ENCODE measurements at regions not wholly inside any gene's neighbourhood (a gene's known extent, or its start where the extent isn't known, plus 50 kb on each side); places are given as distances from the start of the nearest gene placed in this dataset.

DNA sequence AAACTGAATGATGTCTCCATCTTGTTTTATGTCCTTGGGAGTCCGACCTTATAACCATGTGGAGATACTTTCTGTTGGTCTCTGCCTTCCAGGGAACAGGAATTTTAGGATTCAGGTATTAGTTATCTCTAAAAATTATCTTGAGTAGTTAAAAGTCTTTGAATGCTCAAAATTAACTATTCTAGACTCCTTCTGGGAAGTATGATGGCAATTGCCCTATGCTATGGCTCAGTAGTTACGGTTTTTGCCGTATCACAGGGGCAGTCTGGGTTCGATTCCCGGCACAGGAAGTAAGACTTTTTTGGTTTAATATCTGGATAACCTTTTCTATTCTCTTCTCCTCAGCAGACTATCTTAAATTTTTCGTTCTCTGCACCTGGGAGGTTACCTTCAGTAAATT lies 708.7 kb upstream of the LRATD1 start:
- DNase-seq: no peak
- no peaks in the 10 kb centered on the region for H4K20me1 ChIP-seq (ENCODE audit: control insufficient read depth, insufficient read depth, insufficient read length)
- Mint-ChIP-seq H3K4me1 (peaks cover 0 to 4% of the 10 kb centered on the region in 2 experiments; a peak in 1 of 4 replicates), H3K36me3 (ENCODE audit: insufficient read depth in 1 of 3, low read depth in 3 of 3) (no peaks in the 10 kb centered on the region), H3K4me3 (no peak overlapping the region), H3K27ac (no peak overlapping the region), H3K9me3 (peaks cover 2 to 3% of the 10 kb centered on the region in 2 experiments; a peak in 2 of 5 replicates), H3K27me3 (ENCODE audit: low read depth) (no peaks in the 10 kb centered on the region)
- no peak overlapping the region for H4K8ac ChIP-seq (replicated peaks; ENCODE audit: insufficient read length, low read depth, low read length)
- H3K79me2 ChIP-seq (ENCODE audit: insufficient read depth, low read length): no peaks in the 10 kb centered on the region
- no peak overlapping the region for H2BK120ac ChIP-seq (ENCODE audit: low read depth, low read length, poor library complexity, severe bottlenecking)
- H4K91ac ChIP-seq (ENCODE audit: insufficient read length, low read depth, low read length): no peak overlapping the region
- H2BK12ac ChIP-seq (ENCODE audit: insufficient read length, low read depth, low read length): no peak overlapping the region
- WGBS (ENCODE audit: extremely low coverage, insufficient read length, low lambda C conversion rate): no CpG with 5 or more reads among the region's 6 CpGs
- no peak overlapping the region for H3K4ac ChIP-seq (ENCODE audit: low read depth, low read length)
- H3K27ac ChIP-seq (ENCODE audit: insufficient read length, low read depth, low read length): no peak overlapping the region
- TF ChIP-seq, protein P1, sequence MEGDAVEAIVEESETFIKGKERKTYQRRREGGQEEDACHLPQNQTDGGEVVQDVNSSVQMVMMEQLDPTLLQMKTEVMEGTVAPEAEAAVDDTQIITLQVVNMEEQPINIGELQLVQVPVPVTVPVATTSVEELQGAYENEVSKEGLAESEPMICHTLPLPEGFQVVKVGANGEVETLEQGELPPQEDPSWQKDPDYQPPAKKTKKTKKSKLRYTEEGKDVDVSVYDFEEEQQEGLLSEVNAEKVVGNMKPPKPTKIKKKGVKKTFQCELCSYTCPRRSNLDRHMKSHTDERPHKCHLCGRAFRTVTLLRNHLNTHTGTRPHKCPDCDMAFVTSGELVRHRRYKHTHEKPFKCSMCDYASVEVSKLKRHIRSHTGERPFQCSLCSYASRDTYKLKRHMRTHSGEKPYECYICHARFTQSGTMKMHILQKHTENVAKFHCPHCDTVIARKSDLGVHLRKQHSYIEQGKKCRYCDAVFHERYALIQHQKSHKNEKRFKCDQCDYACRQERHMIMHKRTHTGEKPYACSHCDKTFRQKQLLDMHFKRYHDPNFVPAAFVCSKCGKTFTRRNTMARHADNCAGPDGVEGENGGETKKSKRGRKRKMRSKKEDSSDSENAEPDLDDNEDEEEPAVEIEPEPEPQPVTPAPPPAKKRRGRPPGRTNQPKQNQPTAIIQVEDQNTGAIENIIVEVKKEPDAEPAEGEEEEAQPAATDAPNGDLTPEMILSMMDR (conservative IDR thresholded peaks at IDR 0.05): no peak
- H3K79me1 ChIP-seq (ENCODE audit: insufficient read depth, low read depth, low read length, poor library complexity, severe bottlenecking): no peaks in the 10 kb centered on the region
- H2BK15ac ChIP-seq (ENCODE audit: low read depth, low read length): no peak overlapping the region
- no peak overlapping the region for H3T11ph ChIP-seq (ENCODE audit: low read length)
- H2AK5ac ChIP-seq (ENCODE audit: insufficient read length, low read length): no peak overlapping the region
- H3K9ac ChIP-seq (ENCODE audit: extremely low read depth, insufficient read length, low read length): no peak overlapping the region
- no peak overlapping the region for H2AFZ ChIP-seq (ENCODE audit: low read length)
- H3K9me3 ChIP-seq (ENCODE audit: control insufficient read depth, low read depth, low read length): no peaks in the 10 kb centered on the region
- H3K4me2 ChIP-seq (ENCODE audit: insufficient read depth, insufficient read length, low read length): no peak overlapping the region
- no peak overlapping the region for H3K23ac ChIP-seq (ENCODE audit: insufficient read length, low read depth, low read length)
- no peaks in the 10 kb centered on the region for H3K27me3 ChIP-seq (ENCODE audit: insufficient read depth, low read length)
- no peak overlapping the region for H3K14ac ChIP-seq (ENCODE audit: insufficient read depth, low read length)
- no peaks in the 10 kb centered on the region for H3K4me1 ChIP-seq (ENCODE audit: insufficient read depth, low read length)
- H3K23me2 ChIP-seq (ENCODE audit: insufficient read length, low read depth, low read length, poor library complexity, severe bottlenecking): no peaks in the 10 kb centered on the region
- no peak overlapping the region for H2BK20ac ChIP-seq (ENCODE audit: low read depth, low read length, poor library complexity, severe bottlenecking)
- H3K18ac ChIP-seq (ENCODE audit: insufficient read length, low read depth, low read length): no peak overlapping the region
- H2BK5ac ChIP-seq (ENCODE audit: insufficient read length, low read length): no peak overlapping the region
- H3K56ac ChIP-seq (ENCODE audit: insufficient read length, low read depth, low read length): no peak overlapping the region
- no peak overlapping the region for H4K5ac ChIP-seq (ENCODE audit: insufficient read length, low read depth, low read length)
